ENCODE measurements at regions not wholly inside any gene's neighbourhood (a gene's known extent, or its start where the extent isn't known, plus 50 kb on each side); places are given as distances from the start of the nearest gene placed in this dataset.

GRCh38 chr5:164580155-164580554, 1074.7 kb downstream of the MAT2B start:
- Histone ChIP-seq H3K4me3 (replicated peaks in 1 of 3) (no peak overlapping the region), H3K9me3 (no peaks in the 10 kb centered on the region), H3K27me3 (no peaks in the 10 kb centered on the region), H3K36me3 (no peaks in the 10 kb centered on the region), H3K27ac (no peak overlapping the region), H3K4me1 (no peaks in the 10 kb centered on the region)
- 73 to 85% methylated on average over 2 of the region's 2 CpGs for WGBS, 2 donors
- TF ChIP-seq CTCF (IDR thresholded peaks at IDR 0.05): no peak
- no peak for TF ChIP-seq POLR2A (IDR thresholded peaks at IDR 0.05)
- no peak for DNase-seq
- intact Hi-C loops (cut with DNase I): no loop called here

GRCh38 chr5:164581889-164582288, 1076.5 kb downstream of the MAT2B start:
- H3K4me1 ChIP-seq: no peaks in the 10 kb centered on the region
- no peaks in the 10 kb centered on the region for H3K9me3 ChIP-seq
- no peak for DNase-seq
- H3K36me3 ChIP-seq: no peaks in the 10 kb centered on the region
- no peak overlapping the region for H3K4me3 ChIP-seq (replicated peaks in 1 of 3)
- TF ChIP-seq POLR2A (IDR thresholded peaks at IDR 0.05) (no peak), CTCF (IDR thresholded peaks at IDR 0.05) (no peak)
- 71% methylated on average over 2 of the region's 2 CpGs for WGBS, 2 donors
- intact Hi-C loops (cut with DNase I): no loop called here
- H3K27me3 ChIP-seq: no peaks in the 10 kb centered on the region
- H3K27ac ChIP-seq: no peak overlapping the region

GRCh38 chr5:164593982-164594381, 1088.6 kb downstream of the MAT2B start:
- Histone ChIP-seq H3K27ac (no peak overlapping the region), H3K9me3 (no peaks in the 10 kb centered on the region), H3K27me3 (no peaks in the 10 kb centered on the region), H3K4me3 (replicated peaks in 1 of 3) (no peak overlapping the region), H3K4me1 (no peaks in the 10 kb centered on the region), H3K36me3 (no peaks in the 10 kb centered on the region)
- intact Hi-C loops (cut with DNase I): no loop called here
- TF ChIP-seq CTCF (IDR thresholded peaks at IDR 0.05) (no peak), POLR2A (IDR thresholded peaks at IDR 0.05) (no peak)
- no peak for DNase-seq

- TF ChIP-seq POLR2A (IDR thresholded peaks at IDR 0.05): no peak
- no peak for TF ChIP-seq CTCF (IDR thresholded peaks at IDR 0.05)
- intact Hi-C loops (cut with DNase I): no loop called here
- no peak overlapping the region for H3K27ac ChIP-seq
Measured at GRCh38 chr5:164597293-164597900, 1092.0 kb downstream of the MAT2B start.

GRCh38 chr5:164600274-164600673, 1094.9 kb downstream of the MAT2B start:
- Histone ChIP-seq H3K9me3 (no peaks in the 10 kb centered on the region), H3K4me1 (no peaks in the 10 kb centered on the region), H3K36me3 (no peaks in the 10 kb centered on the region), H3K4me3 (replicated peaks in 1 of 3) (no peak overlapping the region), H3K27ac (no peak overlapping the region), H3K27me3 (no peaks in the 10 kb centered on the region)
- DNase-seq: no peak
- intact Hi-C loops (cut with DNase I): no loop called here
- WGBS, 2 donors: 70 to 76% methylated on average over 2 of the region's 2 CpGs
- TF ChIP-seq POLR2A (IDR thresholded peaks at IDR 0.05) (no peak), CTCF (IDR thresholded peaks at IDR 0.05) (no peak)

More at GRCh38 chr5:164597293-164597900, 1092.0 kb downstream of the MAT2B start:
- DNase-seq: peak in 1 of 2 donors; percentile 4
- 50 to 51% methylated on average over 5 of the region's 5 CpGs for WGBS, 2 donors
- Histone ChIP-seq H3K36me3 (no peaks in the 10 kb centered on the region), H3K4me1 (no peaks in the 10 kb centered on the region), H3K4me3 (replicated peaks in 1 of 3) (no peak overlapping the region), H3K9me3 (no peaks in the 10 kb centered on the region), H3K27me3 (no peaks in the 10 kb centered on the region)

All from thyroid gland (tissue), 4 donors.